Jurkat, Clone E6-1 (cell line): ENCODE measurements at regions not wholly inside any gene's neighbourhood (a gene's known extent, or its start where the extent isn't known, plus 50 kb on each side); places are given as distances from the start of the nearest gene placed in this dataset.
A peak's percentile ranks its signal among the peaks of the same experiment; 100 is the strongest.

Experiments used
- DNase-seq: peaks from one replicate; pipeline ENCODE4 v3.0.0-alpha.2; 2011; ENCODE audit warnings: low read depth, low spot score
- H3K4me3 ChIP-seq: 2 replicates; pipeline ENCODE4 v1.5.1; 2011; ENCODE audit warnings: mild to moderate bottlenecking, low read length, control low read depth, moderate library complexity

GRCh38 chr7:24341691-24342413 is 57.9 kb downstream of the NPY start:
- DNase-seq, result no peak
- H3K4me3 ChIP-seq, result no peak overlapping the region

- no peak for DNase-seq
- H3K4me3 ChIP-seq, result no peak overlapping the region
These were observed 59.6 kb downstream of the NPY start for GRCh38 chr7:24343614-24344013.

- H3K4me3 ChIP-seq, result no peak overlapping the region
- no peak for DNase-seq
These were observed 62.1 kb downstream of the NPY start for GRCh38 chr7:24346129-24346528.

- DNase-seq, result peak; percentile 47
- no peak overlapping the region for H3K4me3 ChIP-seq
These were observed 62.7 kb downstream of the NPY start for GRCh38 chr7:24346716-24347115.

GRCh38 chr7:24349339-24349738 is 65.3 kb downstream of the NPY start:
- H3K4me3 ChIP-seq, result no peak overlapping the region
- no peak for DNase-seq

GRCh38 chr7:24354456-24354855 is 70.5 kb downstream of the NPY start:
- DNase-seq, result no peak
- H3K4me3 ChIP-seq, result no peak overlapping the region

GRCh38 chr7:24356718-24357386 is 72.9 kb downstream of the NPY start:
- H3K4me3 ChIP-seq, result no peak overlapping the region
- no peak for DNase-seq

- no peak for DNase-seq
- H3K4me3 ChIP-seq, result no peak overlapping the region
These were observed 77.0 kb downstream of the NPY start for GRCh38 chr7:24361001-24361400.

GRCh38 chr7:24365606-24366005 is 81.6 kb downstream of the NPY start:
- no peak overlapping the region for H3K4me3 ChIP-seq
- DNase-seq, result no peak

- no peak for DNase-seq
- H3K4me3 ChIP-seq, result no peak overlapping the region
These were observed 82.9 kb downstream of the NPY start for GRCh38 chr7:24366876-24367275.

- no peak for DNase-seq
- no peak overlapping the region for H3K4me3 ChIP-seq
These were observed 84.2 kb downstream of the NPY start for GRCh38 chr7:24368161-24368560.

- DNase-seq, result no peak
- no peak overlapping the region for H3K4me3 ChIP-seq
These were observed 86.6 kb downstream of the NPY start for GRCh38 chr7:24370541-24370940.

GRCh38 chr7:24372961-24373955 is 89.3 kb downstream of the NPY start:
- H3K4me3 ChIP-seq, result no peak overlapping the region
- no peak for DNase-seq

GRCh38 chr7:24378871-24379616 is 95.1 kb downstream of the NPY start:
- no peak overlapping the region for H3K4me3 ChIP-seq
- no peak for DNase-seq

- DNase-seq, result peak; percentile 27
- H3K4me3 ChIP-seq, result no peak overlapping the region
These were observed 98.0 kb downstream of the NPY start for GRCh38 chr7:24381894-24382505.

GRCh38 chr7:24383055-24383454 is 99.1 kb downstream of the NPY start:
- no peak for DNase-seq
- H3K4me3 ChIP-seq, result no peak overlapping the region

GRCh38 chr7:24384362-24385030 is 100.5 kb downstream of the NPY start:
- no peak overlapping the region for H3K4me3 ChIP-seq
- no peak for DNase-seq

GRCh38 chr7:24388212-24388611 is 104.2 kb downstream of the NPY start:
- DNase-seq, result no peak
- H3K4me3 ChIP-seq, result no peak overlapping the region
